HEK293T (cell line): ENCODE measurements at regions not wholly inside any gene's neighbourhood (a gene's known extent, or its start where the extent isn't known, plus 50 kb on each side); places are given as distances from the start of the nearest gene placed in this dataset.

Experiments used
- ARNT ChIP-seq: fragments of 450-650 bp; IDR thresholded peaks from 2 replicates; pipeline ENCODE4 v1.6.1; 2017; ENCODE audit warnings: mild to moderate bottlenecking
- BHLHE40 ChIP-seq: fragments of 450-650 bp; IDR thresholded peaks from 2 replicates; pipeline ENCODE4 v1.6.1; 2016; ENCODE audit warnings: mild to moderate bottlenecking, moderate library complexity, borderline replicate concordance
- ELF4 ChIP-seq: fragments of 450-650 bp; IDR thresholded peaks from 2 replicates; pipeline ENCODE4 v1.6.1; 2017; ENCODE audit warnings: antibody characterized with exemption
- FOXA1 ChIP-seq: fragments of 450-650 bp; IDR thresholded peaks from 2 replicates; pipeline ENCODE4 v1.6.1; 2016; ENCODE audit warnings: mild to moderate bottlenecking
- FOXK2 ChIP-seq: fragments of 450-650 bp; IDR thresholded peaks from 2 replicates; pipeline ENCODE4 v1.6.1; 2016; ENCODE audit warnings: mild to moderate bottlenecking
- FOXM1 ChIP-seq: fragments of 450-650 bp; IDR thresholded peaks from 2 replicates; pipeline ENCODE4 v1.6.1; 2017; ENCODE audit warnings: mild to moderate bottlenecking, borderline replicate concordance
- HDGF ChIP-seq: fragments of 450-650 bp; IDR thresholded peaks from 2 replicates; pipeline ENCODE4 v1.6.1; 2017; ENCODE audit warnings: antibody characterized with exemption, borderline replicate concordance
- L3MBTL2 ChIP-seq: fragments of 450-650 bp; conservative IDR thresholded peaks from 2 replicates; pipeline ENCODE4 v1.6.1; 2016; ENCODE audit warnings: mild to moderate bottlenecking
- LEF1 ChIP-seq: fragments of 450-650 bp; IDR thresholded peaks from 2 replicates; pipeline ENCODE4 v1.6.1; 2017; ENCODE audit warnings: mild to moderate bottlenecking, borderline replicate concordance
- NFRKB ChIP-seq: fragments of 450-650 bp; IDR thresholded peaks from 2 replicates; pipeline ENCODE4 v1.6.1; 2016; ENCODE audit warnings: mild to moderate bottlenecking, moderate library complexity
- SP1 ChIP-seq: fragments of 450-650 bp; IDR thresholded peaks from 2 replicates; pipeline ENCODE4 v1.6.1; 2017
- SUZ12 ChIP-seq: fragments of 450-650 bp; IDR thresholded peaks from 2 replicates; pipeline ENCODE4 v1.6.1; 2016; ENCODE audit warnings: mild to moderate bottlenecking
- TARDBP ChIP-seq: fragments of 450-650 bp; IDR thresholded peaks from 2 replicates; pipeline ENCODE4 v1.6.1; 2016
- ZNF384 ChIP-seq: fragments of 450-650 bp; IDR thresholded peaks from 2 replicates; pipeline ENCODE4 v1.6.1; 2016

DNA sequence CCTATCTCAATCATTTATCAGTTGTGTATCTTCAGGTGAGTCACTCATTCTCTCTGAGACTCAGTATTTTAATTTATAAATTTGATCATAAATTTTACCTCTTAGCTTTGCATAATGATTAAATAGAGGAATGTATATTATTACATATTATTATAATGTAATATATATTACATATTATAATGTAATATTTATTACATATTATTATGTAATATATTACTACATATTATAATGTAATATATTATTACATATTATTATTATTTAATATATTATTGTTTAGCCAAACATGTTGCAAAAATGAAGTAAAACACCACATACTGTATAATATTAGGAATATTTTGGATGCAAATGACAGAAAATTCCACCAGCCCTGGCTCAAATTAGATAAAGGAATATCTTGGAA lies 104.7 kb upstream of the NFIA start:
- TF ChIP-seq TARDBP (no peak), L3MBTL2 (no peak), SUZ12 (no peak), ARNT (no peak), FOXM1 (no peak), LEF1 (no peak), NFRKB (no peak), FOXA1 (no peak), FOXK2 (no peak), ZNF384 (no peak), HDGF (no peak), SP1 (no peak), BHLHE40 (no peak), ELF4 (no peak)
